NCI-H1930 (cell line): ENCODE measurements at regions not wholly inside any gene's neighbourhood (a gene's known extent, or its start where the extent isn't known, plus 50 kb on each side); places are given as distances from the start of the nearest gene placed in this dataset.
"Not testable (repeated sequence)": the region's sequence is repeated elsewhere in the genome, so short reads cannot be mapped to it uniquely, and the experiment has no call there.

Experiments
- DNase-seq, 2 experiments: peaks; one replicate each; lab custom pipeline; 2025; lab: John Stamatoyannopoulos, UW

GRCh38 chr19:28444362-28444761 is 768.6 kb downstream of the UQCRFS1 start:
- no peak for DNase-seq

DNA sequence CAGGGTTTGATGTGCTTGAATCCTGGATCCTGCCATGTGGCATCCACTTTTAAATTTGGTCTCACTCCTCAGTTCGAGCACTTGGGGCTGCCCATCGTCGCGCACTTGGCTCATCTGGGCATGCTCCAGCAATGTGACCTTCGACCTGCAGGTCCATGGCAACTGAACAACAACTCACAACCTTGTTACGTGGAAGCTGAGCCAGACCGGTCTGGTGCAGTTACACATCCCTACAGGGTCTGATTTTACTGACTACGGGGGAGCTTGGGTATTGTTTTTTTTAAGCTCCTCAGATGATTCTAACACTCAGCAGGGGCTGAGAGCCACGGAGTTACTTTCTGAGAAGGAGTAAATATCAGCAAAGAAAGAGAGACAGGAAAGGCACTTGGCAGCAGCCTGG is 769.6 kb downstream of the UQCRFS1 start:
- DNase-seq = no peak

DNA sequence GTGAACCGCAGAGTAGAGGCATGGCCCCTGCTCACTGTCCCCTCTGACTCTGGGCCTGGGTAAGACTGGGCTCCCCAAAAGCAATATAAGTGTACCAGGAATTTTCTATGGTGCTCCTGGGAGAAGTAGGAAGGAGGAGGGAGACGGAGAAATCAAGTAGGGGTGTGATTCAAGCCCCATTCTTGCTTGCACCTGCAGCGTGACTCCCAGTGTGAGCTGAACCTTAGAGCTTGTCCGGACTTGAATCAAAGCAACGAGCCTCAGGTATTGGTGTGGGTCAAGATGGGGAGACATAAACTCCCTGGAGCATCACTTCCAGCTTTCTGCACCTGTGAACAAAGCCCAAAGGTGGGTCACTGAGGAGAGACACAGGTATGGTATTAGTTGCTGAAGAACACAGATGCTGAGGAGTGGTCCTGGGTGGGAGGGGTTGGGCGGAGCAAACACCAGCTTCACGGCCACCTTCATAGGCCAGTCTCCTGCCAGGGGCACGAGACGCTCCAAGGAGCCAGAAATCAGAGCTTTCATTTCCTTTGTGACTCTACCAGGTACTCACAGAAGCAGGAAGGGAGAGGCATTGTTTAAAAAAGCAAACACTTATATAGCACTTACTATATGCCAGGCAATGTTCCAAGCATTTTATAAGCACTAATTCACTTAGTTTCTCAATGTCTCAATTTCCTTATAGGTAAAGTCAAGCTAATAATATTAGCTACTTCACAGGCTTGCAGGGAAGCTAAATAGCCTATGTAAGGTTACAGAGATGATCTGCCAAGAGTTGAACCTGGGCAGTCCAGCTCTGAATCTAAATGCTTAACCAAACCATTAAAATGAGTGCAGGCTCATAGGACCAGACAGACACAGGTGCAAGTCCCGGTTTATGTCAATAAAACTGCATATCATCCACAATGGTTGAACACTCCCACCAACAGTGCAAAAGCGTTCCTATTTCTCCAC is 775.3 kb downstream of the UQCRFS1 start:
- DNase-seq = no peak

DNA sequence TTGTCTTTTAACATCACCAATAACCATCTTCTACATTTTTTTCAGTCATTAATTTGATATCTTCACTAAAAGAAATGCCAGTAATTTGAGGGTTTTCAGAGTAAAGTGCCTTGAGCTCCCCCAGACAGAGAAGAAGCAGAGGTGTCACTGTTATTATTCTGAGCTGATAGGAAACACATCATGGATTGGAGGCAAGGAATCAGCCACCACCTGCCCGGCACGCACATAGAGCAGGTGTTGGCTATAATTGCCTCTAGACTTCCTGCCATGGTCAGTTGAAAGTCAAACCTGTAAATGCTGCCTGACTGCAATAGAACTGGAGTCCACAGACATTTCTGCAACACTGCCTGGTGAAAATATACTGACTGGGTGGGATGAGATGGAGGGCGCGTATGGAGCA is 776.6 kb downstream of the UQCRFS1 start:
- no peak for DNase-seq

DNA sequence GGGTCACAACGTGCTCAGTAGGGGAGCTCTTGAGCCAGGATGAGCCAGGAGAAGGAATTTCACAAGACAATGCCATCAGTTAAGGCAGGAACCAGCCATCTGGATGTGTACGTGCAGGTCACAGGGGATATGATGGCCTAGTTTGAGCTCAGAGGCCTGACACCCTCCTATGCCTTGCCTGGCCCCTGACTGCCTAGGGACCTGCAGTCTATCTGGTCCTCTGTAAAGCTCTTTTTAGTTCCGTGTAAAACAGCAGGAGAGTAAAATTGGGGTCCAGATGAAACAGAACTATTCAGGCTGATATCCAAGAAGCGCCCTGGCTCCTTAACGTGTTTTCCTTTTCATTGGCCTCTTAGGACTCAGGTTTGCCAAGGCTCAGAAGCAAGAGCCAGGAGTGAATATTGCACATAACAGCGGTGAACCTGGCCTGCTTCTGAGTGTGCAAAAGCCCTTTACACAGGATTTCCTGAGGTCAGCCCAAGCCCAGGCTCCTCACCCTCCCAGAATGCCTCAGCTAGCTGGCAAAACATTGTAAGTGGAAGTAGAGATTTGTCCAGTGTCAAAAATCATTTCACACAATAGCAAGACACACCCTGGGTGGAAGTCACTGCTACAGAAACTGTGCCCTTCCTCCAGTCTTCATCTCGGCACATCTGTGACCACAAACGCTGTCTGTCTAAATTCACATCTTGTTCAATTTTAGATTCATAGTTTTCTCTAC is 777.2 kb downstream of the UQCRFS1 start:
- no peak for DNase-seq

DNA sequence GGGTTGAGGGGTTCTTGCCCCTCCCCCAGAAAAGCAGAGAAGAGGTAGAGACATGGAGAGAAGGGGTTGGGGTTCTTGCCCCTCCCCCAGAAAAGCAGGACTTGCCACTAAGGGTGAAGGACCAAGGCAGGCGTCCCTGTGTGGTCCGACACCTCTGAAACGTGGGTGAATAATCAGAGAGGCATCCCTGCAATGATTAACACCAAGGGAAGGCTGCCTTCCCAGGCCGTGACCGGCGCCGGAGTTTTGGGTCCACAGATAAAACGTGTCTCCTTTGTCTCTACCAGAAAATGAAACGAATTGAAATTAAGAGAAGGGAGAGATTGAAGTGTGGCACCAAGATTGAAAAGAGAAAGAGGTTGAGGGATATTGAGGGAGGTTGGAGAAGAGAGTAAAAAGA is 778.2 kb downstream of the UQCRFS1 start:
- not testable (repeated sequence) for DNase-seq

DNA sequence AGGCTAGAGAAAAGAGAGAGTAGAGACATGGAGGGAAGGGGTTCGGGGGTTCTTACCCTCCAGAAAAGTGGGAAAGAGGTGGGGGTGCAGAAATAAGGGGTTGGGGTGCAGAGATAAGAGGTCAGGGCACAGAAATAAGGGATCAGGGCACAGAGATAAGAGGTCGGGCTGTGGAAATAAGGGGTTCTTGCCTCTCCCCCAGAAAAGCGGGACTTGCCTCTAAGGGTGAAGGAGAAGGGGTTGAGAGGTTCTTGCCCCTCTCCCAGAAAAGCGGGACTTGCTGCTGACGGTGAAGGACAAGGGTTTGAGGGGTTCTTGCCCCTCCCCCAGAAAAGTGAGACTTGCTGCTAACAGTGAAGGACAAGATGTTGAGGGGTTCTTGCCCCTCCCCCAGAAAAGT is 778.6 kb downstream of the UQCRFS1 start:
- not testable (repeated sequence) for DNase-seq

- not testable (repeated sequence) for DNase-seq
Measured at GRCh38 chr19:28433166-28433565, 779.8 kb downstream of the UQCRFS1 start.

DNA sequence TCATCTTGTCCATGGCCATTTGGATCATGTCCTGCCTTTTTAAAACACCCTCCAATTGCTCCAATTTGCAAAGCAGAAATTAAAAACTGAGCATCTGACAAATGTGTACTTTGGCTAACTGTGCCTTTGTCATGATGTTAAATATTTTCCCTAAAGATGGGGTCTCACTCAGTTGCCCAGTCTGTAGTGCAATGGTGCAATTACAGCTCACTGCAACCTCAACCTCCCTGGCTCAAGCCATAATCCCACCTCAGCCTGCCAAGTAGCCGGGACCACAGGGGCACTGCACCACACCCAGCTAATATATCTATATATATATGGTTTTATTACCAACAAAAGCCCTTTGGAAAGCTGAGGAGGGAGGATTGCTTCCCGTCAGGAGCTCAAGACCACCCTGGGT is 782.7 kb downstream of the UQCRFS1 start:
- no peak for DNase-seq

- no peak for DNase-seq
Measured at GRCh38 chr19:28429356-28429755, 783.6 kb downstream of the UQCRFS1 start.

DNA sequence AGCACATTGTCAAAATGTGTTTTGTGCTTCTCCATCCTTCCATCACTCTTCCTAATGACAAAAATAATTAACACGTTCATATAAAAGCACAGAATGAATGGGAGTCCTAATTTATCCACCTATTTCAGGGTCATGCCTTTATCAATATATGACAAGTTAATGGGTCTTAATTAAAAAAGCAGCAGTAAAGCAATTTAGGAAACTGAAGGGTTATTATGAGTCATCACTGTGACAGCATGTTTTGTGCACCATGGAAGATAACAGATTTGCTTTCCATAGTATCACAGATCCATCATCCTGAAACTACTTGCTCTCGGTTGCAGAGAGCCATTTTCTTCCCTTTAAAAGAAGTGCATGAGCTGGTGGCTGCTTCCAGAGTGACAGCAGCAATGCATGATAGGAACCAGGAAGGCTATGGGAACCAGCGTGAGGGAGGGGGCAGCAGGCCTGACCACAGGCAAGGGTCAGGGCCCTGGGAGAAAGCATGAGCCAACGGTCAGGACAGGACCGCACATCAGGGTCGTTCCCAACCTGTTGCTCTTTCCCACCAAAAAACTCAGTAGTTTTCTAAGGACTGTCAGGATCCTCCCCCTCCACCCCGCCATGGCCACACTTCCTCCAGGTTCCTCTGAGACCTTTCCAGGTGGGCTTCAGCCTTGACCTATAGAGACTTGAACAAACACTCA is 784.1 kb downstream of the UQCRFS1 start:
- DNase-seq = no peak

DNA sequence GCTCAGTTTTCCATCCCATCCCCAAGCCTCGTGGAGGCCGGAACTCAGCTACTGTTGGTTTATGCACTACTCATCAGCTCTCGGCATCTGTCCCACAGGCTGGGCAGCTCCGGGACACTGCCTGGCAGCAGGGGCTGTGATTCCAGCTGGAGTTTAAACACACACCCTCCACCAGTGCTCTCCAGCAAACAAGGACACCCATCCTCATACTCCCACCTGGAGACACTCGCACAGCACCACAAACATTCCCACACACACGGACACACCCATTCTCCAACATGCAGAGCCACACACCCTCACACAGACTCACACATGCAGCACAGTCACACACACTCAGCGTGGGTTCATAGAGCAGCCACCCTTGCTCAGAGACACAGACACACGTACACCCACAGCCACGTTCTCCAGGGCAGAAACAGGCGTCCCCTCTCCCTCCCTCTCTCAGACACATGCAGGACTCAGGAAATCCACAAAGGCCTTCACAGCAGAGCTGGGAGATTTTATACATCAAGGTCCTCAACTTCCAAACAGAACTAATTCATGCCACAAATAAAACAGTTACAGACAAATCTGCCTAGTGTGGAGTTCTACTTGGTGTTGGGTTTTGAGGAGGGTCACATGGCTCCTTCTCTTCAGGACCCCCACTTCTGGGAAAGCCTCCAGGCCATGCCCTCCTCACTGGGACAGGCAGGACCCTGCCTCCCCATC is 785.4 kb downstream of the UQCRFS1 start:
- DNase-seq = no peak

GRCh38 chr19:28426730-28427225 is 786.2 kb downstream of the UQCRFS1 start:
- no peak for DNase-seq

- no peak for DNase-seq
Measured at GRCh38 chr19:28426110-28426729, 786.7 kb downstream of the UQCRFS1 start.

DNA sequence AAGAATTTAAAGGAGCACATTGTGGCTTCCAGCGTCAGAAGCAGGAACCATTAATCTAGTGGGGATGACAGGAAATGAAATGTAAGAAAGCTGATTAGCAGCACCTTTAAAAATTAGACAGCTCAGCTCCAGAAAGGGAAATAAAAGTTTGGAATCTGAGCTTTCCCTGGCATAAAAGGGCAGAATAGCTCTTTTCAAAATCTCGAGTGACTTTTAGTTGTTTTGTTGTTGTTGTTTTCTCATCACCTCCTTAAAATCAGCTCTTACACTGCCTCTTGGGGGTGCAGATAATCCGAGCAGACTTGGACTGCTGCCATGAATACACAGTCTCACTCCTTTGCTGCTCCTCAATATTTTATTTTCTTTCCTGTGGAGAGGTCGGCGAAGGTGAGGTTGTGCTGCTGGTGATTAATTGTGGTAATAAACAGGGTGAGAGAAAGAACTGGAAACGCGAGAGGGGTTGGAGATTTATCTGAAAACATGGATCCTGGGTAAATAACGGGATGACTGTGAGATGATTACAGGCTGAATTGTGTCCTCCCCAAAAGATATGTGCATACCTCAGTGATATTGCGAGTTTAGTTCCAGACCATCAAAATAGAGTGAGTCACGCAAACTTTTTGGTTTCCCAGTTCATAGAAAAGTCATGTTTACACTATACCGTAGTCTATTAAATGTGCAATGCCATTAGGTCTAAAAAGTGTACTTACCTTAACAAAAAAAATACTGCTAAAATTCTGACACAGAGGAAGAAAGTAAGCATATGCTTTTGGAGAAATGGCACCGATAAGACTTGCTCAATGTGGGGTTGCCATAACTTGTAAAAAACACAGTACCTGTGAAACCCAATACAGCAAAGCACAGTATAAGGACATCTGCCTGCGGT is 787.7 kb downstream of the UQCRFS1 start:
- DNase-seq = no peak

DNA sequence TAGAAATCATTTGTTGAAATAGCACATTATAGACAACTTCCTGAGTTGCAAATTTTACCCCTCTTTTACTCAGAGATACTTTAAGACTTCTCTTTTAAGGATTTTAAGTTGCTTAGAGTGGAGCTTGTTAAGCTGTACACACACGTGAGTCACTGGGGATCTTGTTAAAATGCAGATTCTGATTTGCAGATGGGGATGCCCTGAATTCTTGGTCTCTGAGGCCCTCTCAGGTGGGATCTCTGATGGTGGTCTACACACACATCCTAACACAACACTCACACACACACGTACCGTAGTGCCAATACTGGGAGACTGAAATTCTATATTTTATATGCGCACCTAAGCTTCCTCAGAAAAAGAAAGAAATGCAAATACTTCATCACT is 788.3 kb downstream of the UQCRFS1 start:
- no peak for DNase-seq

DNA sequence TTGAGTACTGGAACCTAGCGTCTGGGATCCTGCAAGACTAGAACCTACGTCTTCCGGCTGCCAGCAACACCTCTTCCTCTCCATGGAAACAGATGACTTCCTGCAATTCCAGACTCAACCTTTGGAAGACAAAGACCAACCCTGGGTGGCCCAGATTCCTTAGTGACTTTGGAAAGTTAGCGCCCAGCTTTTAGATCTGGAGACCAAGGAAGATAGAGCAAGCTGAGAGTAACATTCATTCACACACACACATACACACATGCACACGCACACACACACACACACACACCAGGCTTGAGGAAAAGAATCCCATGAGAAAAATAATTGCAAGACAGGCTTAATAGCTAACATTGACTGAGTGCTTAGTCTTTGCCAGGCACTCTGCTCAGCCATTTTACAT is 788.9 kb downstream of the UQCRFS1 start:
- DNase-seq = no peak

DNA sequence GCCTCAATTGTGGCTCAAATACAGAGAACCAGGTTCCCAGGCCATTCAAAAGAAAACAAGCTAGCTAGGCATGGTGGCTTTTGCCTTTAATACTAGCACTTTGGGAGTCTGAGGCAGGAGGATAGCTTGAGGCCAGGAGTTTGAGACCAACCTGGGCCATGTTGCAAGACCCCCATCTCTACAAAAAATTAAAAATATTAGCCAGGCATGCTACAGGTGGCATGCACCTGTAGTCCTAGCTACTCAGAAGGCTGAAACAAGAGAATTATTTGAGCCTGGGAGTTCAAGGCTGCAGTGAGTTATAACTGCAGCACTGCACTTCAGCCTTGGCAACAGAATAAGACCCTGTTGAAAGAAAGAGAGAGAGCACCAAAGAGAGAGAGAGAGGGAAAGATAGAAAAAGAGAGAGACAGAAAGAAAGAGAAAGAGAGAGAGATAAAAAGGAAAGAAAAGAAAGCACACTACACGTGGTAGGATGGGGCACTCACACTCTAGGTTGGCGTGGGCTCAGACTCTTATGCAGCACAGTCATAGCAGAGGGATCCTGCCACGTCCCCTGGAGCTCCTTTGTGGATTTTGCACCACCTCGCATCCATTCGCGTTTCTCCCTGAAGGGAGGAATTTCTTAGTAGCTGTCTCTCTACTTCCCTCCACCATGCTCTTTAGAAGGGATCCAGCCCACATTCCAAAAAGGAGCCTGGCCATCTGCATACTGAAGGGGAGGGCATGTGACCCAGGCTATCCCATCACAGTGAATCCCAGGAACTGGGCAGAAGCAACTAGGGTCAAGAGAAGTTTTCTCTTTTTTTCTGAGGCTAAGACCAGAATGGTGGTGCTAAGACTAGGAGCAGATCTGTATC is 789.9 kb downstream of the UQCRFS1 start:
- DNase-seq = no peak

GRCh38 chr19:28422046-28422445 is 790.9 kb downstream of the UQCRFS1 start:
- DNase-seq = no peak
